ENCODE measurements at regions not wholly inside any gene's neighbourhood (a gene's known extent, or its start where the extent isn't known, plus 50 kb on each side); places are given as distances from the start of the nearest gene placed in this dataset.

DNA sequence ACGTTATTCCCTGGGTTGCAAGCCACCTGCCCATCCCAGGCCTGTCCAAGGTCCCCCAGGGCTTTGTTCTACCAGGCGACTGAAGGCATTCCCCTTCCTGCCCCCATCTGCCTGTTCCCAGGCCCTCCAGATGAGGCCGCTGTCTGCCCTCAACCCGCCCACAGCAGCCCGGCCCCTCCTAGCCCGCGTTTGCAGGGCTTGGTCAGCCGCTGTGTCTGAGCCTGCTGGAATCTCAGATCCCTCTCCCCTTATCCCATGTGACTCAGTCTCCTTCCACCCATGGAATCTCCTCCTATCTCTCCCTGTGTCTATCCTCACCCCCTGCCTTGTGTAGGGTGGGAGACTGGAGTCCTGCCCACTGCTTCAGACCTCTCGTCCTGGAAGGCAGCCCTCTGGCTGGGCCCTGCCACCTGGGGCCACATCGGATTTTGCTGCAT, 186.0 kb upstream of the TNRC6C start (continued):
- TF ChIP-seq, protein P1, sequence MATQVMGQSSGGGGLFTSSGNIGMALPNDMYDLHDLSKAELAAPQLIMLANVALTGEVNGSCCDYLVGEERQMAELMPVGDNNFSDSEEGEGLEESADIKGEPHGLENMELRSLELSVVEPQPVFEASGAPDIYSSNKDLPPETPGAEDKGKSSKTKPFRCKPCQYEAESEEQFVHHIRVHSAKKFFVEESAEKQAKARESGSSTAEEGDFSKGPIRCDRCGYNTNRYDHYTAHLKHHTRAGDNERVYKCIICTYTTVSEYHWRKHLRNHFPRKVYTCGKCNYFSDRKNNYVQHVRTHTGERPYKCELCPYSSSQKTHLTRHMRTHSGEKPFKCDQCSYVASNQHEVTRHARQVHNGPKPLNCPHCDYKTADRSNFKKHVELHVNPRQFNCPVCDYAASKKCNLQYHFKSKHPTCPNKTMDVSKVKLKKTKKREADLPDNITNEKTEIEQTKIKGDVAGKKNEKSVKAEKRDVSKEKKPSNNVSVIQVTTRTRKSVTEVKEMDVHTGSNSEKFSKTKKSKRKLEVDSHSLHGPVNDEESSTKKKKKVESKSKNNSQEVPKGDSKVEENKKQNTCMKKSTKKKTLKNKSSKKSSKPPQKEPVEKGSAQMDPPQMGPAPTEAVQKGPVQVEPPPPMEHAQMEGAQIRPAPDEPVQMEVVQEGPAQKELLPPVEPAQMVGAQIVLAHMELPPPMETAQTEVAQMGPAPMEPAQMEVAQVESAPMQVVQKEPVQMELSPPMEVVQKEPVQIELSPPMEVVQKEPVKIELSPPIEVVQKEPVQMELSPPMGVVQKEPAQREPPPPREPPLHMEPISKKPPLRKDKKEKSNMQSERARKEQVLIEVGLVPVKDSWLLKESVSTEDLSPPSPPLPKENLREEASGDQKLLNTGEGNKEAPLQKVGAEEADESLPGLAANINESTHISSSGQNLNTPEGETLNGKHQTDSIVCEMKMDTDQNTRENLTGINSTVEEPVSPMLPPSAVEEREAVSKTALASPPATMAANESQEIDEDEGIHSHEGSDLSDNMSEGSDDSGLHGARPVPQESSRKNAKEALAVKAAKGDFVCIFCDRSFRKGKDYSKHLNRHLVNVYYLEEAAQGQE (IDR thresholded peaks at IDR 0.05; ENCODE audit: borderline replicate concordance): peak; percentile 84
- TF ChIP-seq, protein P1 (CRISPR knock-in tag; IDR thresholded peaks at IDR 0.05; ENCODE audit: low read depth): no peak
- TF ChIP-seq HMGN3 (IDR thresholded peaks at IDR 0.05; ENCODE audit: borderline replicate concordance, extremely low read depth, insufficient read length, low read depth, low read length) (peak; percentile 28), PHF21A (IDR thresholded peaks at IDR 0.05; ENCODE audit: borderline replicate concordance, low read depth) (peak; percentile 45; the same call in 1 of the 2 replicates), RAD21 (CRISPR knock-in tag; conservative IDR thresholded peaks at IDR 0.05 in 1 of 2, IDR thresholded peaks at IDR 0.05 in 1 of 2) (peak; percentile 74 to 91), STAG1 (CRISPR knock-in tag; IDR thresholded peaks at IDR 0.05; ENCODE audit: borderline replicate concordance) (peak; percentile 76; the same call in 1 of the 2 replicates), CTBP1 (IDR thresholded peaks at IDR 0.05; ENCODE audit: borderline replicate concordance) (peak; percentile 43; the same call in 1 of the 2 replicates)
- TF ChIP-seq, protein P2, sequence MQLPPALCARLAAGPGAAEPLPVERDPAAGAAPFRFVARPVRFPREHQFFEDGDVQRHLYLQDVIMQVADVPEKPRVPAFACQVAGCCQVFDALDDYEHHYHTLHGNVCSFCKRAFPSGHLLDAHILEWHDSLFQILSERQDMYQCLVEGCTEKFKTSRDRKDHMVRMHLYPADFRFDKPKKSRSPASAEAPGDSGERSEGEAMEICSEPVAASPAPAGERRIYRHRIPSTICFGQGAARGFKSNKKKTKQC (CRISPR knock-in tag; IDR thresholded peaks at IDR 0.05): 0 out of 2 replicates have a peak, but pooled peaks have one; percentile 21
